SK-N-MC (cell line): ENCODE measurements at regions not wholly inside any gene's neighbourhood (a gene's known extent, or its start where the extent isn't known, plus 50 kb on each side); places are given as distances from the start of the nearest gene placed in this dataset.

Experiments used
- DNase-seq: peaks from one replicate; pipeline ENCODE4 v3.0.0-alpha.2; 2011; ENCODE audit warnings: low read depth, low spot score
- H3K27ac ChIP-seq: fragments of 200-600 bp; sonication (generic); 2 replicates; pipeline ENCODE4 v1.5.1; 2016; ENCODE audit warnings: mixed run types
- H3K36me3 ChIP-seq: fragments of 200-600 bp; sonication (generic); 2 replicates; pipeline ENCODE4 v1.6.1; 2017; ENCODE audit warnings: antibody characterized with exemption, low read length, mixed read lengths; ENCODE audit not compliant: insufficient read depth
- H3K4me3 ChIP-seq: fragments of 200-600 bp; sonication (generic); 2 replicates; pipeline ENCODE4 v1.5.1; 2016
- H3K9ac ChIP-seq: fragments of 200-600 bp; sonication (generic); 2 replicates; pipeline ENCODE4 v1.8.0; 2017; ENCODE audit warnings: mixed run types, mixed read lengths; ENCODE audit not compliant: insufficient read length
- H3K9me3 ChIP-seq: fragments of 200-600 bp; sonication (generic); 2 replicates; pipeline ENCODE4 v1.6.1; 2017; ENCODE audit warnings: low read depth, mild to moderate bottlenecking, antibody characterized with exemption, low read length, moderate library complexity, mixed read lengths
- EZH2 ChIP-seq: fragments of 200-600 bp; sonication (generic); IDR thresholded peaks from one replicate; pipeline ENCODE4 v1.6.1; 2017; ENCODE audit warnings: antibody characterized with exemption
- FOXP2 ChIP-seq: optimal IDR thresholded peaks from 2 replicates; pipeline ENCODE3; 2011; ENCODE audit warnings: mild to moderate bottlenecking, moderate library complexity; ENCODE audit not compliant: insufficient read depth; ENCODE audit errors: extremely low read length, control extremely low read depth
- POLR2AphosphoS5 ChIP-seq: IDR thresholded peaks from 2 replicates; pipeline ENCODE4 v1.6.1; 2012; ENCODE audit warnings: mild to moderate bottlenecking, low read depth, low read length, borderline replicate concordance

DNA sequence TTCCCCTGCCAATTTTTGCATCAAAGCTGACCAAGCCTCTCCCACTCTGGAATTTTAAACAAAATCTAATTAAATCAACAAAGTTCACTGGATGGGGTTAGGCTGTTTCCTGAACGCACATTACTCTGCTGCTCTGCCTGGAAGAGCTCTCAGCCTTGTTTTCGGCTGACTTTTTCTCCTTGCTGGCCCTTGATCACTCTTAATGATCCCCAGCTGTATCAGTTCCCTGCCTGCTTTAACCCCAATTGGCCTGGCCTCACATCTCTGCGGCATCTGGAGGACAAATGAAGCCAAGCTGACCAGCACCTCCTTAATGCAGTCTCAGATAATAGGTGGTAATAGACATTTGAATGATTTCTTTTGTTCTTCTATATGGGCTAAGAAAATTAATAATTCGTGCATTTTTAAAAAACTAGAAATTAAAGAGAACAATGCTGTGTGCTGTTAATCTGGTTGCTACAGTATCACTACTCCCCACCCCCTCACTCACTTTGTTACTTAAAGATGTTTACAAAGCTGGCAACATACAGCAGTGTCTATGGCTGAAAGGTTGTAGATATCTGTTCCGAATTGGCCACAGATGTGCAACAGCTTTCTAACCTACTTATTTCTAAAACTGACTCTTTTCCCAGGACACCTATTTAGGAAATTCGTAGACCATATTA, 415.2 kb upstream of the KCNH7 start:
- H3K4me3 ChIP-seq, result no peak overlapping the region
- no peak overlapping the region for H3K27ac ChIP-seq
- TF ChIP-seq EZH2 (no peak), FOXP2 (no peak), POLR2AphosphoS5 (no peak)
- H3K36me3 ChIP-seq, result no peaks in the 10 kb centered on the region
- no peaks in the 10 kb centered on the region for H3K9me3 ChIP-seq
- no peak for DNase-seq
- H3K9ac ChIP-seq, result no peak overlapping the region

DNA sequence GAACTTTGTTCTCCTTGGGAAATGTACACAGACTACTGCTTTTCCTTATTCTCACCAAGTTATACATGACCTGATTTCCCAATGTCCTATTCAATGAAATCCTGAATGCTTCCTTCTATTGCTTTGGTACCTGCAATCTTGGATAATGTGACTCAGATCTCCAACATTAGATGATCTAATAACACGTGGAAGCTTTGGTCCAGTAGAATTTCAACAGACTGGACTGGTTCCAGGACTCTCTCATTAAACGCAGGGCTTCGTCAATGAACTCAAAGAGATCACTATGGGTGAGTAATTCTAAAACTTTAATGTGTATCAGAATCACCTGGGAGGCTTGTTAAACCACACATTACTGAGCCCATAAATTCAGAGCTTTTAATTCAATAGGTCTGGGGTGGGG, 413.6 kb upstream of the KCNH7 start:
- no peak overlapping the region for H3K27ac ChIP-seq
- no peaks in the 10 kb centered on the region for H3K9me3 ChIP-seq
- no peak overlapping the region for H3K9ac ChIP-seq
- no peak for TF ChIP-seq EZH2
- no peak overlapping the region for H3K4me3 ChIP-seq
- no peak for DNase-seq
- H3K36me3 ChIP-seq, result no peaks in the 10 kb centered on the region

DNA sequence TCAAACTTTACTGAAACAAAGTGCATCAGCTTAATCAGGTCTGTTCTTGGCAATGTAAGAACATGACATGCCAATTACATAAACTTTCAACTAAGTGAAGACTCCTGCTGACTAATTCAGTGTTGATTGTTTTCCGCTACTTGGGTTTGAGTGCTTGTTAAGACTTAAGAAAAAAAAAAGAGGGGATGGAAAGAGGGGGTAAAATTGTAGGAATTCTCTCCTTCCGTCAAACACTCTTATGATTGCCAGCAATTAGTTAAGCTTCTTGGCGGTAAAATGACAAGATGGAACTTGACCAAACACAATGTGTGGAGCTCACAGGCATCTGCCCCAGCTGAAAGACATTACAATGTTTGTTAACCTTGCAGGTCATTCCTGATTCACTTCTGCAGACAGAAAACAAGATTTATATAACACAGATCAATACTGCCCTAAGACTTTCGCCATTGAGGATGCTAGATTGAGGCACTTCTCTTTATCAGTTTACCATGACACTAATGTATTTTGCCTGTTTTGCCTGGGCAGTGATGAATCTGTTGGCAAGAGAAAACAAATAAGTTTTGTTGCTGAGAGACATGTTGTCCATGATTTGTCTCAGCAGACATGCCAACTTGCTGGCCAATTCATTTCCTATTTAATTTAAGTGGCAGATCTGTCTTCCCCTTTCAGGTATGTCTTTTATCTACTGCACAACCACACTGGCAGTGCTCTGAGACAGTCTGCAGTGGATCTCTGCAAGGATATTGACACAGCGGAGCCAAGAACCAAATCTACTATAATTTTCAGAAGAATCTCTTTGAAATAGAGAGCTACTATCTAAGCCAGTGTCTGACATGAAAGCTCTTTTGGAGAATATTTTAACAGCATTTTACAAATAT, 410.0 kb upstream of the KCNH7 start:
- TF ChIP-seq EZH2, result no peak
- no peak for TF ChIP-seq FOXP2
- TF ChIP-seq POLR2AphosphoS5, result no peak
- no peak overlapping the region for H3K4me3 ChIP-seq
- no peak overlapping the region for H3K9ac ChIP-seq
- no peak for DNase-seq
- no peak overlapping the region for H3K27ac ChIP-seq
- H3K9me3 ChIP-seq, result no peaks in the 10 kb centered on the region
- H3K36me3 ChIP-seq, result no peaks in the 10 kb centered on the region

- H3K9me3 ChIP-seq, result no peaks in the 10 kb centered on the region
- DNase-seq, result no peak
- H3K4me3 ChIP-seq, result no peak overlapping the region
- H3K36me3 ChIP-seq, result no peaks in the 10 kb centered on the region
- no peak overlapping the region for H3K9ac ChIP-seq
- TF ChIP-seq FOXP2 (no peak), EZH2 (no peak), POLR2AphosphoS5 (no peak)
- H3K27ac ChIP-seq, result no peak overlapping the region
Observed at GRCh38 chr2:163247847-163248220, 409.3 kb upstream of the KCNH7 start.

GRCh38 chr2:163247156-163247846, 408.7 kb upstream of the KCNH7 start:
- no peaks in the 10 kb centered on the region for H3K36me3 ChIP-seq
- no peak for DNase-seq
- H3K9ac ChIP-seq, result no peak overlapping the region
- H3K4me3 ChIP-seq, result no peak overlapping the region
- no peak overlapping the region for H3K27ac ChIP-seq
- no peak for TF ChIP-seq FOXP2
- TF ChIP-seq POLR2AphosphoS5, result no peak
- TF ChIP-seq EZH2, result no peak
- no peaks in the 10 kb centered on the region for H3K9me3 ChIP-seq

DNA sequence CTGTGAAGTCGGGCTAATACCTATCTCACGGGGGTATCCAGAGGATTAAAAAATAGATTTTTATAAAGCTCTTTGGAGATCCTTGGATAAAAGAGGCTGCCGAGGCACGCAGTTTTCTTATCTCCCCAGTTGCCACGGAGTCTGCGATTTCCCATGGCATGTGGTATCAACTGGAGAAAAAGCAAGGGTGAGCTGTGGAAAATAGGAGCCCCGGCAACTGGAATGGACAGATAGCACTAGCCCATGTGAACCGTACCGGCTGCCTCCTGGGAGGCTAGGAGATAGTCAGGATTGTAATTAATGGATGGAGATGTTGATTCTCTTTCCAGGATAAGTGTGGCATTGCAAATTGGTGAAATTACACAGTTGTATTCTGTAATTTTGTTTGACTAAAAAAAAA, 407.6 kb upstream of the KCNH7 start:
- no peak for DNase-seq
- Histone ChIP-seq H3K4me3 (no peak overlapping the region), H3K27ac (no peak overlapping the region), H3K9ac (no peak overlapping the region), H3K9me3 (no peaks in the 10 kb centered on the region), H3K36me3 (no peaks in the 10 kb centered on the region)
- TF ChIP-seq POLR2AphosphoS5, result no peak
- TF ChIP-seq EZH2, result no peak
- TF ChIP-seq FOXP2, result no peak

- H3K9ac ChIP-seq, result no peak overlapping the region
- no peaks in the 10 kb centered on the region for H3K9me3 ChIP-seq
- H3K27ac ChIP-seq, result no peak overlapping the region
- no peak for DNase-seq
- TF ChIP-seq POLR2AphosphoS5 (no peak), EZH2 (no peak), FOXP2 (no peak)
- no peaks in the 10 kb centered on the region for H3K36me3 ChIP-seq
- no peak overlapping the region for H3K4me3 ChIP-seq
Observed at GRCh38 chr2:163236553-163236952, 398.0 kb upstream of the KCNH7 start.

DNA sequence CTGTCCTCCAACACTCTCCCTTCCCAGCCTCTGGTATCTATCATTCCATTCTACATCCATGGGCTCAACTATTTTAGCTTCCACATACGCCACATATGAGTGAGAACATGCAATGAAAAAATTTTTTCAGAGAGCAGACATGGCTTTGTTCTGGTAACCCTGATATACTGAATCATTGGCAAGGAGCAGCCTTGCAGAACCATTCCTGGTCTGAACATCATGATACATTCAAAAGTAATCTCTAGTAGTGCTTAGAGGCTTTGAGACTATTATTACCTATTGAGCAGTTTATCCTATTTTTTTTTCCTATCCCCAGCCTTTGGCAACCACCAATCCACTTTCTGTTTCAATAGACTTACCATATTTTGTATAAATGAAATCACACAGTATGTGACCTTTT, 393.1 kb upstream of the KCNH7 start:
- TF ChIP-seq EZH2 (no peak), FOXP2 (no peak), POLR2AphosphoS5 (no peak)
- no peak overlapping the region for H3K4me3 ChIP-seq
- no peaks in the 10 kb centered on the region for H3K36me3 ChIP-seq
- no peaks in the 10 kb centered on the region for H3K9me3 ChIP-seq
- H3K9ac ChIP-seq, result no peak overlapping the region
- no peak for DNase-seq
- H3K27ac ChIP-seq, result no peak overlapping the region
